HG02623 (cell line): ENCODE measurements at regions not wholly inside any gene's neighbourhood (a gene's known extent, or its start where the extent isn't known, plus 50 kb on each side); places are given as distances from the start of the nearest gene placed in this dataset.
"Not testable (repeated sequence)": the region's sequence is repeated elsewhere in the genome, so short reads cannot be mapped to it uniquely, and the experiment has no call there.

Experiments
- ATAC-seq: cut with Tn5 transposase; IDR thresholded peaks from one replicate; pipeline ENCODE4 v1.9.1; 2021; ENCODE audit warnings: moderate library complexity; ENCODE audit not compliant: unreplicated experiment

DNA sequence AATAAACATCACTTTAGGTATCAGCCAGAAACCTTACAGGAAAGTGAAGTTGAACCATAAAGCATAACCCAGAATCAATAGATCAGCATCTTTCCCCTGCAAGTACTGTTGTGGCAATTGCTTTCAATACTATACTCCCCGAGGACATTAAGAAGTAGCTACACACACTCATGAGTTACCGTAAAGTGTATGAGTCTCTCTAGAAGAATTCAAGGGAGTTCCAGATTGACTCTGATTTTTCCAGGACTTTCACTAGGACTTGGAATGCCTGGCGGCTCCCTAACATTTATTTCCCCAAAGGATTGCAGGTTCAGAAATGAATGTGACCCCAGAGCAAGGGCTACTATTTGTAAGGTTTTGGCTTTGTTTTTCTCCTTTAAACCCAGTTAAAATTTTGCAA lies 465.4 kb upstream of the MDGA2 start:
- ATAC-seq: no peak

DNA sequence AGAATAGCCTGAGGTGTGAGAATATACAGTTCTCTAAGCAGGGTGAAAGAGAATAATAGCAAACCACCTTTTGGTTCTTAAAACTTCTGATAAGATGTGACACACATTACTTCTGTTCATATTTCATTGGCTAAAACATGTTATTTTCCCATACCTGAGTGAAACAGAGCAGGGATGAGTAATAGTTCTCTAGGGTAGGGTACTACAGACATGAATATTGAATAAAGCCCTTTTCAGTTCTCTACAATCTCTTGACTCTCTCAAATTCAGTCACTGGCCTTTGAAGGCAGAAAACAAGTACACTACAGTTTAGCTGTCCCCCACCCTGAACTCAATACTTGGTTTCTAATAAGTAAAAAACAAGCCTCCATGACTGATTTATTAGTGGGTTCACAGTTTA lies 454.1 kb upstream of the MDGA2 start:
- no peak for ATAC-seq

DNA sequence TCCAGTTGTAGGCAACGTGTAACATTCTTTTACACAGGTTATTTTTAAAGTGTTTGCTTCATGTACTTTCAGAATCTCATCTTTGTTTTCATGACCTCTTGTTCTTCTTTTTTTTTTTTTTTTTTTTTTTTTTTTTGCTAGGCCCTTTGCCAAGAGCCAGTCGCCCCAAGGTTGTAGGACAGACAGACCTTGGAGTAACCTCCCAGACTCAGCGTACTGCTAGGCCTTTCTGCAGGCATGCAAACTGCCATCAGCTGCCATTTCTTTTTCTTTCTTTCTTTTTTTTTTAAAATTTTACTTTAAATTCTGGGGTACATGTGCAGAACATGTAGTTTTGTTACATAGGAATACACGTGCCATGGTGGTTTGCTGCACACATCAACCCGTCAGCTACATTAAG lies 452.3 kb upstream of the MDGA2 start:
- no peak for ATAC-seq

DNA sequence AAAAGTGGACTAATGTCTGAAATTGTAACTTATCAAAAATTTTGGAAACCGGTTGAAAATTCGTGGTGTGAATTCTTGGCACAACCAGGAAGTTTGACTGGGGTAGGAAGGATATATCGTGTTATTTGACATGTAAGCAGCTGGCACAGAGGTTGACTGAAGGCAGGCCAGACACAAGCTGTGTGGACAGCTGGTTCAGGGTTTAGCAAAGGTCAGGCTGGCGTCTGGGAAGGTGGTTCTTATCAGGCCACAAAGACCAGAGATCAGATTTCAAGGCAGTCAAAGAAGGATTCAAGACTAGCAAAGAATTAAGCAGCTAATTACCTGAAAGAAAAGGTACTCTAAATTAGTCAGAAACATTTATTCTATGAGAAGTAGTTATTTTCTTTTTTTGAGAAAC lies 450.2 kb upstream of the MDGA2 start:
- ATAC-seq: no peak

DNA sequence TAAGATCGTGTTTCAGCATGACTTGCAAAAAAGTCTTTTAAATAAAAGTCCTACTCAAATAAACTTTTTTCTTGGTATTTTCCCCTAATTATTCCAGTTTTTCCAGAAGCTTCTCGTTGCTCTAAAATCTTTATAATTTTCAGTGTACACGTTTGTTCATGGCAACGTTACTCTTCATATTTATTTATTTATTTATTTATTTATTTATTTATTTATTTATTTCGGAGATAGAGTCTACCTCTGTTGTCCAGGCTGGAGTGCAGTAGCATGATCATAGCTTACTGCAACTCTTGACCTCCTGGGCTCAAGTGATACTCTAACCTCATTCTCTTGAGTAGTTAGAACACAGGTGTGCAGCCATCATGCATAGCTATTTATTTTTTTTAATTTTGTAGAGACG lies 438.3 kb upstream of the MDGA2 start:
- no peak for ATAC-seq

DNA sequence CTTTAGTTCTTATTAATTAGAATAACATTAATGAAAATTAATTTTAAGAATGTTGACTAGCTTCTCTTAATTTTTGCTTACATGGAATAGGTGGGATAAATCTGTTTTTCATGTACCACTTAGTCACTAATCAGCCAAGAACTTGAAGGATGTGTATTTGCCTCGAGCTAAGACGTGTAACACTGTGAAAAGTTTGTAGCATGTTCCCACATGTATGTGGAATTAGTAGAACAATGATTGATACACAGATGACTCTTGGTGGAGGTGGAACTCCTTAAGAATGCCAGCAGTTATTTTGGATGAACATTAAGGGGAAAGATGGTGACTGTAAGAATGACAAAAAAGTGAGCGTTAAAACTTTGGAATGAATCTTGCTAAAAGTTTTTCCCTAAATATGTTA lies 435.7 kb upstream of the MDGA2 start:
- ATAC-seq: no peak

DNA sequence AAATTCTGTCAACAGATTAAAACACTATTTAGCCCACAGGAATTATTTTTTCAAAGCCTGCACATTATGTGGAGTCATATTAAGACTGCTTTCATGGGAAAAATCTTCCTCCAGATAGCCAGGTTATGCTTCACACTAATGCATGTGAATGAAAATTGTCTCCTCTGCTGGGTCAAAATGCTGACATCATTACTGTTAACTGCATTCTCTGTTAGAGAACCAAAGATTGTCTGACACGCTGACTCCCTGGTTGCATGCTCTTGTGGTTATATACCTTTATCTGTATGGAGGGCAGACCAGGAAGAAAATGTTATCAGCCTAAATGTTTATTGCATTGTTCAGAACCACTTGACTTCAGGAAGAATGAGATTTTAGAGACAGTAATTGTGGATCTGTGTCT lies 432.2 kb upstream of the MDGA2 start:
- no peak for ATAC-seq

DNA sequence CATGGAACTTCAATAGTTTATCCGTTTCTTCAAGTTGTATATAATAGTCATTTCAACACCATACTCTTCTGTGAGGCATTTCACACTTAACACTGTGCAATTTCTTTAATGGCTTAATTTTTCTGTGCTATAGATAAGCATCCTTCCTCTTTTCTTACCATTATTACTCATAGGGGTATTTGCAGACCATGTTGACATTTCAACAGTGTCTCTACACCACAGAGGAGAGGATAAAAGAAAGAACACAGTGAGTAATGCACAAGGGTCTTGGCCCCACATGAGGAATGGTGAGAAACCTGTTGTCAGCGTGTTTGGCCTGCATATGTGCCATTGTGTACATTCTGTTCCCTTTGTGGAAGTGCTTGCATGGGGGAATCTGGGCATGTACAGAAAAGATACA lies 421.5 kb upstream of the MDGA2 start:
- ATAC-seq: no peak

DNA sequence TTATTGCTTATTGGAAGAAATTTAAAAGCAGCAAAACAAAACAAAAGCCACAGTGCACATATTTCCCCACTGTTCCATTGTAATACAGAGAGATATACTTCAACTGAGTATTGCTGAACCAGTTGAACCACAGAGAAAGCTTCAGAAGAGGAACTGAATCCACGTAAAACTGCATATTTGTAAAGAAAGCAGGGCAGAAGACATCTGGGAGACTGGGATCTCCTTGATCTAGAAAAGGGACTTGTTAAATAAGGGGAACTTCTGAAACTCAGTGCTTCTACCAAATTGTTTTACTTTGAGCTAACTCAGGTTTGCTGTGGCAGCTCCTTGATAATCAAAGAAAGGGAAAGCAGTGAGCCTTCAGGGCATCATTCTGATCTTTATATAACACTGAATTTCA lies 411.1 kb upstream of the MDGA2 start:
- no peak for ATAC-seq

DNA sequence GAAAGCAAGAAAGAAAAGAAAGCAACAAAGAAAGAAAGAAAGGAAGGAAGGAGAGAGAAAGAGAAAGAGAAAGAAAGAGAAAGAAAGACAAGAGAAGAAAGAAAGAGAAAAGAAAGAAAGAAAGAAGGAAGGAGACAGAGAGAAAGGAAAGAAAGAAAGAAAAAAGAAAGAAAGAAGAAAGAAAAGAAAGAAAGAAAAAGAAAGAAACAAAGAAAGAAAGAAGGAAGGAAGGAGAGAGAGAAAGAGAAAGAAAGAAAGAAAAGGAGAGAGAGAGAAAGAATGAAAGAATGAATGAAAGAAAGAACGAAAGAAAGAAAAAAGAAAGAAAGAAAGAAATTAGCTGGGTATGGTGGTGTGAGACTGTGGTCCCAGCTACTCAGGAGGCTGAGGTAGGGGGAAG lies 400.1 kb upstream of the MDGA2 start:
- no peak for ATAC-seq

DNA sequence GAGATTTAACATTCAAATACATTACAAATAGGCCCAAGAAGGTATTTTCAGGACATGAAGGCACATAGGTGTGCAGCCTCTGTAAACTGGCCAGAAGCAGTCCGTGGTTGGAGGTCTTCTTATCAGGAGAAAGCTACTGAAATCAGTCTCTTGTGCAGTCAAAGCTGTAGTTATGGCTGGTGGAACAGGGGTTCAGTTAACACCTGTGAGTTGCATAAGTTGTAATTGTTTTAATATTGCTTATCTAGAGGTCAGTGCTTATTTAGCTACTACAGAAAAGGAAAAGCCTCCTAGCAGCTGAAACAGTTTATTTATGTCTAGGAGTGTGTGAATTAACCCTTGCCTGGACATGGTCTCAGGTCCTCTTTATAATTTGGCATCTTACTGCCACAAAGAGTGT lies 377.6 kb upstream of the MDGA2 start:
- ATAC-seq: no peak

DNA sequence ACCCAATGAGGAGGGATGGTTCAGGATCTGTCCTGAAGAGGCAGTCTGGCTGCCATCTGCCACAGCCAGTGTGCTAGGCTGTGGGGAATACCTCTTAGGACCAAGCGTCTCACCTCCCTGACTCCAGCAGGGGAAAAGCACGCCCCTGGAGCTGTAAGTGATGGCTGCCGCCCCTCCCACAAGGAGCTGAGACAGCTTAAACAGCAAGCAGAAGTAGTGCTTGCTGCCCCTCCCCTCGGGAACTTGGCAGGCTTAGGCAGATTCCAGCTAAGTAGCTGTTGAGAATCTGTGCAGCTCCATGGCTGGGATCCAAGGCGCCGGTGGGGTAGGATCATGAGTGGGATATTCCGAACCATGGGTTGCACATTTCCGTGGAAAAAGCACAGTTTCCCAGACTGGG lies 360.4 kb upstream of the MDGA2 start:
- no peak for ATAC-seq

DNA sequence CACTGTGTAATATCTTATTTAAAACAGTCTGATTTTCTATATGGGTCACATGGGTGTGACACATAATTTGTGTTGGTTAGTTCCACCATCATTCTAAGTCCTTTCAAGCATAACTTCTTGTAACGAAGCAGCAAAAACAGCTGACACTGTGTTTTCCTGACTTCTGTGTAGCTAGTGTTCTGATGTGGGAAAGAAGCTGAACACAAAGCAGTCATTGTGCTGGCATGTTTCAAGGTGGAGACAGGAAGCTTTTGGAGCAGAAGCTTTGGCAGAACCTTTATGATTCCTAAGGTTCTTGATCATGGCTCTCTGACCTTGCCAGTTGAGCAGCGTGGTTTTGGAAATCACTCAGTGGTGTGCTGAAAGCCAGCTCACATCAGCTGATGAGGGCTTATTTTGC lies 351.7 kb upstream of the MDGA2 start:
- no peak for ATAC-seq

DNA sequence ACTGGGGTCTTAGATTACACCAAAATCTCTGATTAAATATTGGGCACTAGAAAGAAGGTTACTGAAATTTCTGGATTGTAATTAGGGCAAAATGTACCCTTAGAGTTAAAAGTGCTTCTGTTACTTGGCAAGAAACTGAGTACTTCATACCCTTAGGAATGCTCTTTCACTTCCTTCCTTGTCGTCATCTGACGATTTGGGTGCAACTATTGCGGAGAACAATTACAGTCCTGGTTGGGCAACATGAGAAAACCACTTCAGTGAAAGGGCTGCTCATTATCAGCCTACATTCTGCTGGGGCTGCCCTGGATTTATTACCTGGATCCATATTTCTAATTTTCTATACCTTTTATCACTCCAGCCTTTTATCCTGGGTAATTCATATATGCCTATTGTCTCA lies 348.5 kb upstream of the MDGA2 start:
- no peak for ATAC-seq

DNA sequence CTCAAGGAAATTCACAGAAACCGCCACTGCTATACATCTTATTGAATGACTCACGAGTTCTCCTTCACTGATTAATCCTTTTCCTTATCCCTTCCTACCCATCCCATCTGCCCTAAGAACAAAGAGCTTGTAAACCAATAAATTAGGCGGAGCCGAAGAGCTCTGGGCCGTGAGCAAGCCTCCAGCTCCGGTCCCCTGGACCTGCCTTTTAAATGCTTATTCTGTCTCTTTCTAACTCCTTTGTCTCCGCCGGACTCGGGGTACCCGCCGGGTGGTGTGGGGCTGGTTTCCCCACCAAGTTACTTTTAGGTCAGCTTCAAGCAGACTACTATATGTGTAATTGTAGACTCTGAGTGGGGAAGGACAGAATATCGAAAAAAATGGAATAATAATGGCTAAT lies 336.1 kb upstream of the MDGA2 start:
- not testable (repeated sequence) for ATAC-seq

DNA sequence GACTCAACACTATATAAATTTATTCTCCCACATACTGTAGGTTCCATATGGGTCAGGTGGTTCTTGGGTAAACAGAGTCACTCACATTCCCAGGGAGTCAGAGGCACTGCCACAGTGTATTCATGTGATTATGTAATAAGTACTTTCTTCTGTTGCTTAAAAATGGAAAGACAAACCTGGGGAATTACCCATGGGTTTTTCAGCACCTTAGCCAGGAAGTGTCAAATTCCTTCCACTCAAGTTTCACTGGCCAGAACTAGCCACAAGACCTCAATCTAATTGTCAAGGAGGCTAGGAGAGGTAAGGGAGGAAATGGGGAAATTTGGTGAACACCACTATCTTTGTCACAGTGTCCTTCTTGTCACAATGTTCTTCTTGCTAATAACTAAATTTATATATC lies 333.2 kb upstream of the MDGA2 start:
- no peak for ATAC-seq

DNA sequence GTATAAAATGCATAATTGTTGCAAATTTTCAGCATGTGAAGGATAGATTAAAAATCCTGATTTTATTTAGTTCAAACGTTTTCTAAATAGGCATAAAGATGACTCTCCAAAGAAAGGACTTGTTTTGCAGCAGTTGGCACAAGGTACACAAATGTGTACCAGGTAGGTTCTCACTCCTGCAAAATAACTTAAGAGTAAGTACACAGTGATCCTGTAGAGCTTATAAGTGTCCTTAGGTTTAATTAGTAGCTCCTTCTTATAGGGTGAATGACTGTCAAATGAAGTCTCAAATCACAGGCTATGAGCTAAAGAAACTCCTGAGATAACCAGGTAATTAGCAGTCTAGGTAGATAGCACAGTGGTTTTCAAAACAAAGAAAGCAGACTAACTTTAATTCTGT lies 330.6 kb upstream of the MDGA2 start:
- no peak for ATAC-seq

DNA sequence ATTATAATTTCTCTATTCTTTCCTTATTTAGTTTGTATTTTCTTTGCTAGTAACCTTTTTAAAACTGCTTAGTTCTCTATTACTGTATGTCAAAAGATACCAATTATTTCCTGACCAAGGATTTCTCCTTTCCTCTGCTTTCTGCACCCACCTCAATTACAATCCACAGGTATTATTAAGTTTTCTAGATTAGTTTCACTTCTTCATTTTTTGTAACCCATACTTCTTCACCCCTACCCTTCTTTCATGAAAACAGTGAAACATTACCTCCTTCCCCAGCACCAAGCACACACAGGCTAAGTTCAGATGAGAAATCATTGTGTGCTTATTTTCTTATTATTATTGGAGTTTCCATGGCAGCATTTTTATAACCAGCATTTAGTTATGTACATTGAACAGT lies 318.5 kb upstream of the MDGA2 start:
- no peak for ATAC-seq

DNA sequence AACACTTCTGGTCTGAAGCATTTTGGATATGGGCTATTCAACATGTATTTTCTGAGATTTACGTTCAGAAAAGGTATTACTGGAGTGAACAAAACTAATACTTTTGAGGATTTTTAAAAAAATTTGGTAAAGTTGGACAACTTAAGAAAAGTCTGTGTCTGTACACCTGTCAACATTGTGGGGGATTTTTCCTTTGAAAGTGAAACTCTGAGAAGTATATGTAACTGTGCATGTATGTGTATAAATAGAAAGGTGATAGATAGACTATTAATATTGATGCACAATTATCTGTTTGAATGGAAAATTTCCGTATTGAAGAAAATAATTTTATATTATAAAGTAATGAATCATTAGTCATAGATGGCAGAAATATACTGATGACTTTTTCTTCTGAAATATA lies 312.8 kb upstream of the MDGA2 start:
- ATAC-seq: no peak

DNA sequence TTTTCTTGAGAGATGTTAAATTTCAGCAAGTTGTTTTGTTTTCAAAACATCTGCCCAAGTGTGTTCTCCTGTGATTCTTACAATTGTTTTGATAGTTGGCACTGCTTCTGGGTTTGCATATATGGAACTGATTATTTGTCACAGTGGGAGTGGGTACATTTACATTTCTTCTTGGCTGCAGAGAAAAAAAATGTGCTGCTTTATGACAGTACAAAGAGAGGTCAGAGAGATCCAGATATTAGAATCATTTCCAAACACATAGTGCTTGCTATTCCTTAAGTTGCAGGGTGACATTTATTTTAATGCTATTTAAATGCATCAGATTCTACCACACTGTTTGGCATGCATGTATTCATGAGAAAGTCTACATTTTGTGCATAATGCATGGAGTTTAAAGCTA lies 303.5 kb upstream of the MDGA2 start:
- ATAC-seq: no peak

DNA sequence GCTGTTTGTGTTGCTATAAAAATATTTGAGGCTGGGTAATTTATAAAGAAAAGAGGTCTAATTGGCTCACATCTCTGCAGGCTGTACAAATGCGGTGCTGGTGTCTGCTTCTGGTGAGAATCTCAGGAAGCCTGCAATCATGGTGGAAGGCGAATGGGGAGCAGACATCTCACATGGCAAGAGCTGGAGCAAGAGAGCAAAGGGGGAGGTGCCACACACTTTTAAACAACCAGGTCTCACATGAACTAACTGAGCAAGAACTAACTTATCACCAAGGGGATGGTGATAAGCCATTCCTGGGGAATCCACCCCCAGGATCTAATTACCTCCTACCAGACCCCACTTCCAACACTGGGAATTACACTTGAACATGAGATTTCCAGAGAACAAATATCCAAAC lies 300.7 kb upstream of the MDGA2 start:
- ATAC-seq: no peak

DNA sequence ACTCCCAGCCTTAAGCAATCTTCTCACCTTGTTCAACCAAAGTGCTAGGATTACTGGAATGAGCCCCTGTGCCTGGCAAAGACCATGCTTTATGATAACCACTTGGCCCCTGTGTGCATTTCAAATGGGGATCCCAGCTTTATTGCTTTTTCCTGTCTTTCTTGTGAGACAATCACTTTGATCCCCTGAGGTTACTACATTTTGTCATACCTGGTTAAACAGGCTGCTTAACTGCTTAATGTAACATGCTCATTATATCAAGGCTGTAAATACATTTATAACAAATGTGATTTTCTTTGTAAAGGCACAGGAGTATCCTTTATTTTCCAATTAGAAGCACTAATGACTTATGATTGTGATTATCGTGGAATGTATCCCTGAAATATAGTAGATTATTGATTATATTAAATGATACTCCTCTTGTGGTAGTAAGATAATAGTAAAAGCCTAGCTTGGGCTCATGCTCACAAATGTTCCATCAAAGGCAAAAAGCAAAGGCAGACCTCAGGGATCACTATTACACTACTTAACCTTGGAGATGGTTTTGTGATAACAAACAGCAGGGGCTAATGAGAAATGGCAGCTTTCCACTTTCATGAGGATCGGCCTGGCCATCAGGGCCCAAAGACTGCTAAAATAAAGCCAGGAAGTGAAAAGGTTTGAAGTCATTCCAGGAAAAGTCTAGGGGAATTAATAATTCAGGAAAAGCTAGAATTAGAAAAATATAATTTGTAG lies 290.8 kb upstream of the MDGA2 start:
- no peak for ATAC-seq

DNA sequence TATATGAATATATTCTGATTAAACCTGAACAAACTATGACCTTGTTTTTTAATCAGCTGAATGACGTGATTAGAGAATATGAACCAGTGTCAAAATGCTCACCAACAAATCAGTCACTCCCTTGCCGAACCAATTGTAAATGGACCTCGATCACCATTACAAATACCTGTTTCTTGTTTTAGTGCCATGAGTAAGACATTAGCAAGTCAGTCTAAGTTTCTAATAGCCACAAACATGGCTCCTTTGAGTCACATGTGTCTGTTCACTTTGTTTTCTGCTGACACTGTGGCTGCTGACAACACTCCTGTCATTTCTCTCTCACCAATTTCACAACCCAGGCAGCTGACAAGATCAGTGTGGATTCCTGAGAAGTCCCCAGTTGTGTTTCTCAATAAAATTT lies 286.2 kb upstream of the MDGA2 start:
- ATAC-seq: no peak

DNA sequence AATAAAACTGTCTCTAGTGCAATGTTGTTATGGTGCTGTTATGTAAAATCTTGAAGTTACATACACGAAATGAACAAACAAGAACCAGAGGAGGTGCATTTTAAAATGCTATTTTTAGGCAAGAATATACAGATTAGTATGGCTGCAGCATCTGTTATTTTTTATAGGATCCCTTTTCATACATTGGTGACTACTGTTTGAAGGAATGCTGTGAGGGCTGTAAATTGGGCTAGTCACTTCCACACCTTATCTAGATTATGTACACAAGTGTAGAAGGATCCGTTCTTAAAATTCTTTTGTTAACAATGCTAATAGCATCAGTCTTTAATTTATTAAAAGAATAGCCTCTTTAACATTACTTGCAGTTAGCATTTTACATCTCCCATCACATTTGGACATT lies 284.3 kb upstream of the MDGA2 start:
- no peak for ATAC-seq
